MM.1S (cell line): ENCODE measurements at regions not wholly inside any gene's neighbourhood (a gene's known extent, or its start where the extent isn't known, plus 50 kb on each side); places are given as distances from the start of the nearest gene placed in this dataset.

Experiments
- DNase-seq: peaks from one replicate; pipeline ENCODE4 v3.0.0-alpha.2; 2015
- H2AFZ ChIP-seq: fragments of 300-600 bp; sonication (generic); 2 replicates; pipeline ENCODE4 v1.6.0; 2016; ENCODE audit warnings: antibody characterized with exemption, low read length
- H3F3A ChIP-seq: fragments of 300-600 bp; sonication (generic); 2 replicates; pipeline ENCODE4 v1.6.1; 2016; ENCODE audit warnings: mild to moderate bottlenecking, antibody characterized with exemption, low read length, moderate library complexity, mixed read lengths; ENCODE audit not compliant: insufficient read depth
- H3K27ac ChIP-seq: fragments of 300-600 bp; sonication (generic); 2 replicates; pipeline ENCODE4 v1.5.1; 2016; ENCODE audit warnings: mild to moderate bottlenecking, low read length
- H3K27me3 ChIP-seq: fragments of 300-600 bp; sonication (generic); replicated peaks from 2 replicates; pipeline ENCODE4 v1.6.0; 2016; ENCODE audit warnings: low read length; ENCODE audit not compliant: insufficient read depth
- H3K36me3 ChIP-seq: fragments of 300-600 bp; sonication (generic); replicated peaks from 2 replicates; pipeline ENCODE4 v1.6.1; 2016; ENCODE audit warnings: mild to moderate bottlenecking, low read length, mixed read lengths; ENCODE audit not compliant: insufficient read depth
- H3K4me1 ChIP-seq: fragments of 300-600 bp; sonication (generic); 2 replicates; pipeline ENCODE4 v1.6.1; 2016; ENCODE audit warnings: low read length, mixed read lengths
- H3K4me2 ChIP-seq: fragments of 300-600 bp; sonication (generic); 2 replicates; pipeline ENCODE4 v1.6.0; 2016; ENCODE audit warnings: low read depth, low read length
- H3K4me3 ChIP-seq: fragments of 300-600 bp; sonication (generic); 2 replicates; pipeline ENCODE4 v1.5.1; 2016; ENCODE audit warnings: low read length, mixed read lengths
- H3K79me2 ChIP-seq: fragments of 300-600 bp; sonication (generic); 2 replicates; pipeline ENCODE4 v1.6.1; 2016; ENCODE audit warnings: mixed run types, low read length, mixed read lengths
- H3K9ac ChIP-seq: fragments of 300-600 bp; sonication (generic); 2 replicates; pipeline ENCODE4 v1.6.1; 2016; ENCODE audit warnings: low read length, mixed read lengths
- H3K9me2 ChIP-seq: fragments of 300-600 bp; sonication (generic); replicated peaks from 2 replicates; pipeline ENCODE4 v1.6.1; 2016; ENCODE audit warnings: mild to moderate bottlenecking, low read length, mixed read lengths; ENCODE audit not compliant: insufficient read depth
- H3K9me3 ChIP-seq: fragments of 300-600 bp; sonication (generic); replicated peaks from 2 replicates; pipeline ENCODE4 v1.6.1; 2016; ENCODE audit warnings: mild to moderate bottlenecking, low read length, mixed read lengths; ENCODE audit not compliant: insufficient read depth
- H4K20me1 ChIP-seq: fragments of 300-600 bp; sonication (generic); 2 replicates; pipeline ENCODE4 v1.6.1; 2016; ENCODE audit warnings: mild to moderate bottlenecking, low read length, moderate library complexity, mixed read lengths; ENCODE audit not compliant: insufficient read depth
- CTCF ChIP-seq: fragments of 300-600 bp; sonication (generic); IDR thresholded peaks from 2 replicates; pipeline ENCODE4 v1.5.1; 2016; ENCODE audit warnings: antibody characterized with exemption, low read length, mixed read lengths
- EZH2 ChIP-seq: fragments of 300-600 bp; sonication (generic); optimal IDR thresholded peaks from 2 replicates; pipeline ENCODE3; 2017; ENCODE audit warnings: low read depth, mild to moderate bottlenecking, antibody characterized with exemption, low read length, mixed read lengths
- EZH2phosphoT487 ChIP-seq: fragments of 300-600 bp; sonication (generic); IDR thresholded peaks from 2 replicates; pipeline ENCODE4 v1.6.1; 2018; ENCODE audit warnings: antibody characterized with exemption, low read length

GRCh38 chr17:13171790-13172189 lies 154.0 kb upstream of the ELAC2 start:
- no peaks in the 10 kb centered on the region for H3K4me1 ChIP-seq
- H3F3A ChIP-seq, result no peaks in the 10 kb centered on the region
- TF ChIP-seq EZH2 (no peak), EZH2phosphoT487 (no peak), CTCF (no peak)
- H3K36me3 ChIP-seq, result no peaks in the 10 kb centered on the region
- no peak overlapping the region for H3K9ac ChIP-seq
- H3K4me3 ChIP-seq, result no peak overlapping the region
- no peak overlapping the region for H3K4me2 ChIP-seq
- no peaks in the 10 kb centered on the region for H3K79me2 ChIP-seq
- H3K27ac ChIP-seq, result no peak overlapping the region
- no peak for DNase-seq
- no peaks in the 10 kb centered on the region for H4K20me1 ChIP-seq
- H2AFZ ChIP-seq, result no peak overlapping the region
- H3K9me3 ChIP-seq, result no peaks in the 10 kb centered on the region
- no peaks in the 10 kb centered on the region for H3K9me2 ChIP-seq
- H3K27me3 ChIP-seq, result no peaks in the 10 kb centered on the region

GRCh38 chr17:13162361-13162760 lies 144.5 kb upstream of the ELAC2 start:
- Histone ChIP-seq H3K27me3 (no peaks in the 10 kb centered on the region), H3K36me3 (no peaks in the 10 kb centered on the region), H3K79me2 (no peaks in the 10 kb centered on the region), H4K20me1 (no peaks in the 10 kb centered on the region), H3K4me3 (no peak overlapping the region), H3F3A (no peaks in the 10 kb centered on the region), H3K4me1 (no peaks in the 10 kb centered on the region), H2AFZ (no peak overlapping the region), H3K4me2 (no peak overlapping the region), H3K27ac (no peak overlapping the region), H3K9ac (no peak overlapping the region), H3K9me3 (no peaks in the 10 kb centered on the region), H3K9me2 (no peaks in the 10 kb centered on the region)
- TF ChIP-seq CTCF (no peak), EZH2 (no peak), EZH2phosphoT487 (no peak)
- no peak for DNase-seq

GRCh38 chr17:13160790-13161189 lies 143.0 kb upstream of the ELAC2 start:
- TF ChIP-seq EZH2 (no peak), EZH2phosphoT487 (no peak), CTCF (no peak)

More at GRCh38 chr17:13160790-13161189, 143.0 kb upstream of the ELAC2 start:
- Histone ChIP-seq H3K9me3 (no peaks in the 10 kb centered on the region), H3K4me1 (no peaks in the 10 kb centered on the region), H3K79me2 (no peaks in the 10 kb centered on the region), H3K4me2 (no peak overlapping the region), H3K9me2 (no peaks in the 10 kb centered on the region), H3K36me3 (no peaks in the 10 kb centered on the region), H3K4me3 (no peak overlapping the region), H3K9ac (no peak overlapping the region), H4K20me1 (no peaks in the 10 kb centered on the region), H3F3A (no peaks in the 10 kb centered on the region), H3K27me3 (no peaks in the 10 kb centered on the region), H3K27ac (no peak overlapping the region), H2AFZ (no peak overlapping the region)
- no peak for DNase-seq
